MM.1S (cell line): ENCODE measurements at regions not wholly inside any gene's neighbourhood (a gene's known extent, or its start where the extent isn't known, plus 50 kb on each side); places are given as distances from the start of the nearest gene placed in this dataset.

Source experiments
- CTCF ChIP-seq: fragments of 300-600 bp; sonication (generic); IDR thresholded peaks from 2 replicates; pipeline ENCODE4 v1.5.1; 2016; ENCODE audit warnings: antibody characterized with exemption, low read length, mixed read lengths
- EZH2 ChIP-seq: fragments of 300-600 bp; sonication (generic); optimal IDR thresholded peaks from 2 replicates; pipeline ENCODE3; 2017; ENCODE audit warnings: low read depth, mild to moderate bottlenecking, antibody characterized with exemption, low read length, mixed read lengths

- TF ChIP-seq CTCF (no peak), EZH2 (no peak)
Observed at GRCh38 chr12:131203666-131204415, 250.1 kb downstream of the ADGRD1 start.
